ENCODE measurements at regions not wholly inside any gene's neighbourhood (a gene's known extent, or its start where the extent isn't known, plus 50 kb on each side); places are given as distances from the start of the nearest gene placed in this dataset.

- H2AFZ ChIP-seq (ENCODE audit: low read depth) = no peak overlapping the region
- no peaks in the 10 kb centered on the region for H3K79me2 ChIP-seq (ENCODE audit: insufficient read depth, low read depth)
- no peak overlapping the region for H3K27ac ChIP-seq
- H3K9ac ChIP-seq = no peak overlapping the region
- no peak overlapping the region for H3K4me2 ChIP-seq
- TF ChIP-seq CTCF (conservative IDR thresholded peaks at IDR 0.05; ENCODE audit: low read depth, low read length) = no peak
- H3K36me3 ChIP-seq (ENCODE audit: insufficient read depth) = no peaks in the 10 kb centered on the region
- H4K20me1 ChIP-seq (ENCODE audit: insufficient read depth) = no peaks in the 10 kb centered on the region
- H3K4me1 ChIP-seq (ENCODE audit: low read depth, poor library complexity, severe bottlenecking) = no peaks in the 10 kb centered on the region
- no peak overlapping the region for H3K4me3 ChIP-seq (IDR thresholded peaks at IDR 0.05; ENCODE audit: insufficient read depth, low read depth, low read length)
- H3K27me3 ChIP-seq (ENCODE audit: insufficient read depth, low read depth) = peaks cover 20% of the 10 kb centered on the region
Observed at GRCh38 chr19:30221176-30221575, 151.0 kb upstream of the ZNF536 start.

GRCh38 chr19:30222428-30222873 lies 149.7 kb upstream of the ZNF536 start:
- no peak overlapping the region for H3K4me3 ChIP-seq (IDR thresholded peaks at IDR 0.05; ENCODE audit: insufficient read depth, low read depth, low read length)
- no peak overlapping the region for H3K27ac ChIP-seq
- no peaks in the 10 kb centered on the region for H4K20me1 ChIP-seq (ENCODE audit: insufficient read depth)
- no peaks in the 10 kb centered on the region for H3K4me1 ChIP-seq (ENCODE audit: low read depth, poor library complexity, severe bottlenecking)
- no peak for TF ChIP-seq CTCF (conservative IDR thresholded peaks at IDR 0.05; ENCODE audit: low read depth, low read length)
- no peaks in the 10 kb centered on the region for H3K36me3 ChIP-seq (ENCODE audit: insufficient read depth)
- no peak overlapping the region for H3K4me2 ChIP-seq
- no peak overlapping the region for H3K9ac ChIP-seq
- H2AFZ ChIP-seq (ENCODE audit: low read depth) = no peak overlapping the region
- H3K79me2 ChIP-seq (ENCODE audit: insufficient read depth, low read depth) = no peaks in the 10 kb centered on the region
- H3K27me3 ChIP-seq (ENCODE audit: insufficient read depth, low read depth) = peaks cover 32% of the 10 kb centered on the region

- no peak overlapping the region for H3K4me3 ChIP-seq (IDR thresholded peaks at IDR 0.05; ENCODE audit: insufficient read depth, low read depth, low read length)
- no peak overlapping the region for H3K9ac ChIP-seq
- no peak for TF ChIP-seq CTCF (conservative IDR thresholded peaks at IDR 0.05; ENCODE audit: low read depth, low read length)
- H3K36me3 ChIP-seq (ENCODE audit: insufficient read depth) = no peaks in the 10 kb centered on the region
- H3K27me3 ChIP-seq (ENCODE audit: insufficient read depth, low read depth) = peaks cover 34% of the 10 kb centered on the region
- no peak overlapping the region for H3K4me2 ChIP-seq
- no peak overlapping the region for H2AFZ ChIP-seq (ENCODE audit: low read depth)
- H4K20me1 ChIP-seq (ENCODE audit: insufficient read depth) = no peaks in the 10 kb centered on the region
- no peak overlapping the region for H3K27ac ChIP-seq
- H3K79me2 ChIP-seq (ENCODE audit: insufficient read depth, low read depth) = no peaks in the 10 kb centered on the region
- H3K4me1 ChIP-seq (ENCODE audit: low read depth, poor library complexity, severe bottlenecking) = no peaks in the 10 kb centered on the region
Observed at GRCh38 chr19:30222992-30223865, 149.0 kb upstream of the ZNF536 start.

- Histone ChIP-seq H3K4me3 (IDR thresholded peaks at IDR 0.05; ENCODE audit: insufficient read depth, low read depth, low read length) (no peak overlapping the region), H3K4me2 (no peak overlapping the region), H3K27me3 (ENCODE audit: insufficient read depth, low read depth) (peaks cover 41% of the 10 kb centered on the region), H3K9ac (no peak overlapping the region), H3K4me1 (ENCODE audit: low read depth, poor library complexity, severe bottlenecking) (no peaks in the 10 kb centered on the region), H4K20me1 (ENCODE audit: insufficient read depth) (no peaks in the 10 kb centered on the region), H3K27ac (no peak overlapping the region), H3K36me3 (ENCODE audit: insufficient read depth) (no peaks in the 10 kb centered on the region), H3K79me2 (ENCODE audit: insufficient read depth, low read depth) (no peaks in the 10 kb centered on the region), H2AFZ (ENCODE audit: low read depth) (no peak overlapping the region)
- no peak for TF ChIP-seq CTCF (conservative IDR thresholded peaks at IDR 0.05; ENCODE audit: low read depth, low read length)
Observed at GRCh38 chr19:30223866-30224688, 148.1 kb upstream of the ZNF536 start.
